Small intestine (tissue), 7 donors: ENCODE measurements at regions not wholly inside any gene's neighbourhood (a gene's known extent, or its start where the extent isn't known, plus 50 kb on each side); places are given as distances from the start of the nearest gene placed in this dataset.
A peak's percentile ranks its signal among the peaks of the same experiment; 100 is the strongest.

Source experiments
- DNase-seq, 2 donors: peaks; one replicate each; pipeline versions ENCODE4 v3.0.0 to v3.0.0-alpha.2; 2013
- FAIRE-seq: peaks from 2 replicates; lab custom pipeline; 2012; peaks lifted over from hg19 to GRCh38; lab: Jason Lieb, UNC
- H3K27ac ChIP-seq, 3 donors: one replicate each; pipeline ENCODE4 v1.5.1; 2013; ENCODE audit warnings: low read length in 2 of 3, mild to moderate bottlenecking in 2 of 3, control low read depth in 1 of 3, inconsistent platforms in 1 of 3, low read depth in 1 of 3, moderate library complexity in 1 of 3
- H3K27me3 ChIP-seq, 3 donors: one replicate each; pipeline ENCODE4 v1.6.1; 2013; ENCODE audit warnings: low read length in 3 of 3, inconsistent platforms in 1 of 3; ENCODE audit not compliant: control insufficient read depth in 3 of 3, insufficient read depth in 3 of 3
- H3K36me3 ChIP-seq, 3 donors: one replicate each; pipeline ENCODE4 v1.6.1; 2013; ENCODE audit warnings: low read length in 3 of 3, inconsistent platforms in 1 of 3, low read depth in 1 of 3, mild to moderate bottlenecking in 1 of 3, moderate library complexity in 1 of 3; ENCODE audit not compliant: control insufficient read depth in 3 of 3, insufficient read depth in 2 of 3
- H3K4me1 ChIP-seq, 3 donors: one replicate each; pipeline ENCODE4 v1.6.1; 2013; ENCODE audit warnings: low read length in 2 of 3, inconsistent platforms in 1 of 3, low read depth in 1 of 3, mild to moderate bottlenecking in 1 of 3, moderate library complexity in 1 of 3; ENCODE audit not compliant: control insufficient read depth in 3 of 3, insufficient read depth in 2 of 3
- H3K4me3 ChIP-seq, 3 donors: one replicate each; pipeline ENCODE4 v1.5.1; 2013; ENCODE audit warnings: low read length in 3 of 3, control low read depth in 1 of 3, inconsistent platforms in 1 of 3, low read depth in 1 of 3, mild to moderate bottlenecking in 1 of 3, moderate library complexity in 1 of 3
- H3K9me3 ChIP-seq, 2 donors: one replicate each; pipeline ENCODE4 v1.6.1; 2013; ENCODE audit warnings: low read depth in 1 of 2, low read length in 1 of 2; ENCODE audit not compliant: control insufficient read depth in 2 of 2, insufficient read depth in 1 of 2
- WGBS, 3 donors: extraction: QIAGEN DNeasy Blood & Tissue Kit; methylation state at CpG; one replicate each; pipeline ENCODE4 v1.1.7; 2013; 5-methylcytosine and 5-hydroxymethylcytosine counted together
- donor health status: healthy with polysubstance abuse.
- donor health status: control.
- donor health status: control.
- donor health status: Bipolar disorder and iron deficiency.
- donor health status: healthy.

DNA sequence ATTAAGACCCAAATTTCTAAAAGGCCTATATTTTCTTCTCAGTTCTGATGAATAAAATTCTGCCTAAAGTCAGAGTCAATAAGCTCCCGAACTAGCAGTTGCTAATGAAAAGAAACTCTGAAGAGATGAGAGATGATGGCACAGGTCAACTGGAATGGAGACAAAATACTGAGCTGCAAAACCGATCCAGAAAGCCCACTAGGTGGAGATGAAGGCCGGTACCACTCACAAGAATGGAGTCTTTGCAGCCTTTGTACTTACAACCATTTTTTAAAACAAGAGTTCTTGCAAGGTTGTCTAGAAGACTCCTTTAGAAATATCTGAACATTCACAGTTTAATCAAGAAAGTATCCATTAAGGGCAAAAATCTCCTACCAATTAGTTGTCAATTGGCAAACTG, 119.9 kb upstream of the TJP1 start:
- Histone ChIP-seq H3K27me3 (no peaks in the 10 kb centered on the region), H3K4me1 (no peaks in the 10 kb centered on the region), H3K36me3 (no peaks in the 10 kb centered on the region), H3K9me3 (no peaks in the 10 kb centered on the region), H3K4me3 (no peak overlapping the region), H3K27ac (no peak overlapping the region)
- WGBS, 3 donors = 49 to 51% (median 49%) methylated on average over 3 of the region's 3 CpGs
- no peak for FAIRE-seq
- DNase-seq = peak in 1 of 2 donors; percentile 33

DNA sequence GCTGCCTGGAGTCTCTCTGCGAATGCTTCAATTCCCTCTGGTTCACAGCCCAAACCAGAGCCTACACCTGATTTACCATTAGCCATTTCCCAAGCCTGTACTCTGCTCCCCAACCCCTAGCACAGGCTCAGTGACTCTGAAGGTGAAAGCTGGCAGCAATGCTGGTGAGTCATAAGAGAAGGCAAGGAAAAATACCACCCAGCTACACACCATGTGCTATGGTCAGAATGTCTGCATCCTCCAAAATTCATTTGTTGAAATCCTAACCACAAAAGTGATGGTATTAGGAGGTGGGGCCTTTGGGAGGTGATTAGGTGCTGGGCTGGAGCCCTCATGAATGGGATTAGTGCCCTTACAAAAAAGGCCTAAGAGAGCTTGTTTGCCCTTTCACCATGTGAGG, 117.1 kb upstream of the TJP1 start:
- no peak for DNase-seq
- no peaks in the 10 kb centered on the region for H3K9me3 ChIP-seq

DNA sequence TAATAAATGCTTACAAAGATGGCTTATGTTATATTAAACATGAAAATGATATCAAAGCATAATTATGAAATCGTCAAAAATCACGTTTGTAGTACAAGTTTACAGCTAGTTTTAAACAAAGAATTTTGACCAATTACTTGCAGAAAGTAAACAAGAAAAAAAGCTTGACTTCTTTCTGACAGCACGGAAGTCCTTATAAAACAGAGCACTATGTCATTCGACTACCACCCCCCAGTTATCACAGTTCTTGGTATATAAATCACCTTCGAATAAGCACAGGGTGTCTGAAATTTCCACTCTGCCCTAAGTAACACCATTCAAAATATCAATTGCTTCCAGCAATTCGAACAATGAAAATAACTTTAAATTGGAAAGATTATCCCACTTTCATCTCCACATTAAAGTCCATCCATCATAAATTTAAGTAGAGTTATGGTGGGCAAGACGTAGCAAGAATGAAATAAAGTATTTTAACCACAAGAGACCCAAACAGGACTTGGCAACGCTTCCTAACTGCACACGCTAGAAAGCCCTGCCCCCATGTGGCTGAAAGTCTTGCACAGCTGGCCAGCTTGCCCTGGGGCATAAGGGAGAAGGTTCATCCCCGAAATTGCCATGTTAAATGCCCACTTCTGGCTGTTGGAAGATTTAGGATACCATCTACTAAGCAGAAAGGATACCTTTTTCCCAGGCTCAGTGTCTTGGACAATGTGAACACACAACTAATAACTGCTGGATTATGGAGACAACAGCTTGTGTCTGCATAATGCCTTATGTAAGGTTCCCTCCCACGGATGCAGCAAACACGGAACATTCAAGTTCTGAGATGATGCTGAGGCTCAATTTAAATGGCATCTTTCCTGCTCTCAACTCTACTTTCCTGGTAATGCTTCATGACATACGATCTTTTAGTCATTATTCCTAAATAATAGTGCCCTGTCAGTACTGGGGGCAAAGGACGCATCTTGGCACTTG, 116.4 kb upstream of the TJP1 start:
- DNase-seq (peak in 1 of 2 donors; percentile 16), FAIRE-seq (no peak)
- Histone ChIP-seq H3K9me3 (no peaks in the 10 kb centered on the region), H3K27me3 (peaks cover 0 to 2% (median 0%) of the 10 kb centered on the region in 3 donors), H3K4me1 (no peaks in the 10 kb centered on the region), H3K36me3 (no peaks in the 10 kb centered on the region), H3K27ac (no peak overlapping the region), H3K4me3 (no peak overlapping the region)
- 62 to 68% (median 66%) methylated on average over 14 of the region's 14 CpGs for WGBS, 3 donors

More for the DNA sequence above, 117.1 kb upstream of the TJP1 start:
- H3K36me3 ChIP-seq = no peaks in the 10 kb centered on the region
- H3K27ac ChIP-seq = no peak overlapping the region
- peaks cover 0 to 2% (median 0%) of the 10 kb centered on the region in 3 donors for H3K27me3 ChIP-seq
- WGBS, 3 donors = 91 to 100% (median 93%) methylated on average over 1 of the region's 1 CpG
- no peaks in the 10 kb centered on the region for H3K4me1 ChIP-seq
- no peak overlapping the region for H3K4me3 ChIP-seq
- FAIRE-seq = no peak

DNA sequence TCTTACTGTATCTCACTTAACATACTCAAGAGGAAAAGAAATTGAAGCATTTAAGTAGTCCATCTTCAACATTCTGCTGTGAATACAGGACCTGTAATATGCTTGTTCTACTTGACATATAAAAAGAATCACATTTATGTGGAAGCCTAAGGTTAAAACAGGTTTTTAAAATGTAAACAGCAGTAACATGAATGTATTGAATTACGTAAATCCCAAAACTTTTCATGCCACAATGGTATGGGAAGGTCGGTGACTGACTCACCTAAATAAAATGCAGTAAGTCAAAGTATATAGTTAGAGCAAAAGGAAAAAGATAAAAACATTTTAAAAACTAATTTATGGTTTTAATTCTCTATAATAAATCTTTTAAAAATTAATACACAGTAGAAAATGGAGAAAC, 115.7 kb upstream of the TJP1 start:
- Histone ChIP-seq H3K36me3 (no peaks in the 10 kb centered on the region), H3K27me3 (peaks cover 0 to 2% (median 0%) of the 10 kb centered on the region in 3 donors), H3K4me1 (no peaks in the 10 kb centered on the region), H3K27ac (no peak overlapping the region), H3K4me3 (no peak overlapping the region), H3K9me3 (no peaks in the 10 kb centered on the region)
- WGBS, 3 donors = 66 to 80% (median 70%) methylated on average over 2 of the region's 2 CpGs
- FAIRE-seq = no peak
- DNase-seq = no peak

- DNase-seq (no peak), FAIRE-seq (no peak)
- Histone ChIP-seq H3K27me3 (peaks cover 0 to 2% (median 0%) of the 10 kb centered on the region in 3 donors), H3K4me1 (no peaks in the 10 kb centered on the region), H3K4me3 (peak overlapping the region in 1 of 3 donors; percentile 11), H3K36me3 (no peaks in the 10 kb centered on the region), H3K27ac (no peak overlapping the region), H3K9me3 (no peaks in the 10 kb centered on the region)
- 72 to 79% (median 73%) methylated on average over 10 of the region's 10 CpGs for WGBS, 3 donors
Observed at GRCh38 chr15:29936353-29937049, 114.2 kb upstream of the TJP1 start.

- H3K4me1 ChIP-seq = no peaks in the 10 kb centered on the region
- H3K4me3 ChIP-seq = peak overlapping the region in 1 of 3 donors; percentile 10
- 76 to 84% (median 80%) methylated on average over 3 of the region's 3 CpGs for WGBS, 3 donors
- H3K36me3 ChIP-seq = no peaks in the 10 kb centered on the region
- no peak for FAIRE-seq
- no peaks in the 10 kb centered on the region for H3K9me3 ChIP-seq
- peak in 1 of 2 donors; percentile 51 for DNase-seq
- peaks cover 0 to 2% (median 0%) of the 10 kb centered on the region in 3 donors for H3K27me3 ChIP-seq
- no peak overlapping the region for H3K27ac ChIP-seq
Observed at GRCh38 chr15:29935296-29936004, 113.2 kb upstream of the TJP1 start.

GRCh38 chr15:29934251-29934650, 112.0 kb upstream of the TJP1 start:
- FAIRE-seq = no peak
- WGBS, 3 donors = 46 to 68% (median 55%) methylated on average over 2 of the region's 2 CpGs
- Histone ChIP-seq H3K27me3 (peaks cover 0 to 2% (median 0%) of the 10 kb centered on the region in 3 donors), H3K4me1 (no peaks in the 10 kb centered on the region), H3K27ac (no peak overlapping the region), H3K9me3 (no peaks in the 10 kb centered on the region), H3K36me3 (no peaks in the 10 kb centered on the region), H3K4me3 (no peak overlapping the region)
- DNase-seq = peak in 1 of 2 donors; percentile 60
